Ectodermal cell (in vitro differentiated cells): ENCODE measurements at regions not wholly inside any gene's neighbourhood (a gene's known extent, or its start where the extent isn't known, plus 50 kb on each side); places are given as distances from the start of the nearest gene placed in this dataset.

Source experiments
- H3K27ac ChIP-seq: 2 replicates; pipeline ENCODE4 v1.7.0; 2013; ENCODE audit warnings: mild to moderate bottlenecking, low read depth, low read length; ENCODE audit not compliant: insufficient read depth, poor library complexity, severe bottlenecking
- H3K27me3 ChIP-seq: 2 replicates; pipeline ENCODE4 v1.7.0; 2013; ENCODE audit warnings: mild to moderate bottlenecking, low read length; ENCODE audit not compliant: insufficient read depth, control insufficient read depth, poor library complexity, severe bottlenecking
- H3K36me3 ChIP-seq: one replicate; pipeline ENCODE4 v1.7.0; 2013; ENCODE audit warnings: low read length; ENCODE audit not compliant: control insufficient read depth, insufficient read depth
- H3K4me1 ChIP-seq: one replicate; pipeline ENCODE4 v1.7.0; 2013; ENCODE audit warnings: low read length; ENCODE audit not compliant: control insufficient read depth, insufficient read depth
- H3K4me3 ChIP-seq: 2 replicates; pipeline ENCODE4 v1.7.0; 2013; ENCODE audit warnings: low read depth, low read length, control low read depth; ENCODE audit not compliant: insufficient read depth
- H3K9me3 ChIP-seq: 2 replicates; pipeline ENCODE4 v1.7.0; 2013; ENCODE audit warnings: mild to moderate bottlenecking, low read length, moderate library complexity; ENCODE audit not compliant: control insufficient read depth
- WGBS, 2 experiments: methylation state at CpG; one replicate each; pipeline ENCODE4 v1.1.7; 2013; ENCODE audit warnings: missing lambda C conversion rate in 2 of 2; 5-methylcytosine and 5-hydroxymethylcytosine counted together

DNA sequence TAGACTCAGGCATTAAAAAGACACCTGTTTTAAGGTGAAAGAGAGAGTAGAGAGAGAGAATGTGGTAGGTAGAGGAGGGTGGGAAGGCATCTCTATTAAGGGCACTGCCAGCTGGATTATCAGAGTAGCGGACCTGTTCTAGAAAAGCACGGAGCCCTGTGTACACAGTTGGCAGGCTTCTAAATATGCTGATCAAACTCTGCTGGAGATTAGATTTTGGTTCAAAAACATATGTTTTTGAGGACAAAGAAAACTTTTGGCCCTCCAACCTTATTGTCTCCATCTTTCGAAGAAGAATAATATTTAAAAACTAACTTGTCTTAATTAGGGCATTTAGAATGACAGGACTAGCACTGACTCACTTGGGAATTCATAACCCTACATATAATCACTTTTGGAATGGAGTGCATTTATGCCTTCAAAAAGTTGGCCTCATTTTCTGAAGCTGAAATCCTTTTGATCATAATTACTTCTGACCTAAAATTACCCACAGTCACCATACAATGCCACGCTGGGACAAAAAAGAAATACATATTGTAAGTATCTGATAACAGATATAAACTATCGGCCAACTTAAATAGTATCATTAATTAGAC, 254.6 kb downstream of the MEIS1 start:
- Histone ChIP-seq H3K27me3 (no peaks in the 10 kb centered on the region), H3K4me1 (peaks cover 20% of the 10 kb centered on the region), H3K27ac (no peak overlapping the region), H3K4me3 (no peak overlapping the region), H3K9me3 (no peaks in the 10 kb centered on the region), H3K36me3 (no peaks in the 10 kb centered on the region)
- WGBS, 2 experiments = 93 to 97% methylated on average over 2 to 3 of the region's 5 CpGs

DNA sequence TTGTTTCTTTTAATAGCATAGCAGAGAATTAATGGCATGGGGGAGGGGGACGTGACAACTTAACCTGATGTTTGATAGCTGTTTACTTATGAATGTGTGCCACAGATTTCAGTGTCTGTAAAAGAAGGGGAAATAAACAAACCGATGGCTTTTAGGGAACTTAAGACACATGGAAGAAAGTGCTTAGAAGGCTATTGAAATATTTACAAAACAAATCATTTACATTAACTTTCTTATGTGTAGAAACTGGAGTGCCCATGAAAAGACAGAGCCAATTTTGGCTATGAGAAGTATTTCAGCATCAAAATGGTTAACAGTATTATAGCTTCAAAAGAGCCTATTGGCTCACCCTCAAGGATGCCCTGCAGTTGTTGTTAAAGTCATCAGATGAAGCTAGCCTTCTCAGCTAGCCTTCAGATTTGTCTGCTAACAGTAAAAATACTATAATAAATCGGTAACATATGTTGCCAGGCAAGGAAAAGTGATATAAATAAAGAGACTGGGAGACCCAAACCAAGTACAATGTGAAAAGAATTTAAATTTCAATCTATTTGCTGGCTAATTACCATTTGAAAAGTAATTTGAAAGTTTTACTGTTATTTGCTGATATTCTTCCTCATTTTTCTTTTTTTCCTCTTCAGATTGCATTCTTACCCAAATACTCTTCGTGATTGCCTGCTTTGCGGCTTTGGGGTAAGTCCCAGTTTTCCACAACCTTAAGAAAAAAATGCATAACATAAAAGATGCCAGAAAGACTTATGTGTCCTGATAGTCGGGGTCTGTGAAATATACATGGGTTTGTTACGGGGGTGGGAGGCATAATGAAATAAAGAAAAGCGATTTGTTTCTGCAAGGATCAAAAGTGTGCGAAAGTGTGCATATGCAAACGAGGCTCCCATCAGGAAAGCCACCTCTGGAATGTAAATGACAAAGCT, 256.4 kb downstream of the MEIS1 start:
- no peaks in the 10 kb centered on the region for H3K27me3 ChIP-seq
- H3K4me3 ChIP-seq = no peak overlapping the region
- 29 to 34% methylated on average over 7 to 10 of the region's 10 CpGs for WGBS, 2 experiments
- no peak overlapping the region for H3K27ac ChIP-seq
- H3K36me3 ChIP-seq = no peaks in the 10 kb centered on the region
- H3K9me3 ChIP-seq = no peaks in the 10 kb centered on the region
- peaks cover 20% of the 10 kb centered on the region for H3K4me1 ChIP-seq

DNA sequence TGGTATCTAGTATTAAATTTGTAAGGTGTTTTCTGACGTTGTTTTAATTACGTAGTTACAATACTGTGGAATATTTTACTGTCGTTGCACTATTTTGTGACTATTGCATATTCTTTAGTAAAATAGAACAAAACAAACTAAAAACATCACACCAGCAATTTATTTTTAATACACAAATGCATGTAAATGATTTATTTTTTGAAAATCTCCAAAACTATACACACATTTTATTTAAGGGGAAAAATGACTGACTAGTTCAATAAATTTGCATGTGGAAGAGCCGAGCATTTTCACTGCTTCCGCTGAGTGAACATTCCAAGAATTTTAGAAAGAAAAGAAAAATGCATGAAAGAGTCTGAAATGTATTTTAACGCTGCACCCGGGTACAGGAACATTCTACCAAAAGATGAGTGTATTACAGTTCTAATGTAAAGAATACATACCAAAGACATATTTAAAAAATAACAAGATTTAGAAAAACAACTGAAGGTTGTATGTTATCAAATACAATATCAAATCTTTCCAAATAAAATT, 257.7 kb downstream of the MEIS1 start:
- Histone ChIP-seq H3K4me3 (no peak overlapping the region), H3K9me3 (no peaks in the 10 kb centered on the region), H3K27ac (no peak overlapping the region), H3K27me3 (no peaks in the 10 kb centered on the region), H3K4me1 (peaks cover 20% of the 10 kb centered on the region), H3K36me3 (no peaks in the 10 kb centered on the region)
- 76 to 82% methylated on average over 3 to 4 of the region's 7 CpGs for WGBS, 2 experiments

DNA sequence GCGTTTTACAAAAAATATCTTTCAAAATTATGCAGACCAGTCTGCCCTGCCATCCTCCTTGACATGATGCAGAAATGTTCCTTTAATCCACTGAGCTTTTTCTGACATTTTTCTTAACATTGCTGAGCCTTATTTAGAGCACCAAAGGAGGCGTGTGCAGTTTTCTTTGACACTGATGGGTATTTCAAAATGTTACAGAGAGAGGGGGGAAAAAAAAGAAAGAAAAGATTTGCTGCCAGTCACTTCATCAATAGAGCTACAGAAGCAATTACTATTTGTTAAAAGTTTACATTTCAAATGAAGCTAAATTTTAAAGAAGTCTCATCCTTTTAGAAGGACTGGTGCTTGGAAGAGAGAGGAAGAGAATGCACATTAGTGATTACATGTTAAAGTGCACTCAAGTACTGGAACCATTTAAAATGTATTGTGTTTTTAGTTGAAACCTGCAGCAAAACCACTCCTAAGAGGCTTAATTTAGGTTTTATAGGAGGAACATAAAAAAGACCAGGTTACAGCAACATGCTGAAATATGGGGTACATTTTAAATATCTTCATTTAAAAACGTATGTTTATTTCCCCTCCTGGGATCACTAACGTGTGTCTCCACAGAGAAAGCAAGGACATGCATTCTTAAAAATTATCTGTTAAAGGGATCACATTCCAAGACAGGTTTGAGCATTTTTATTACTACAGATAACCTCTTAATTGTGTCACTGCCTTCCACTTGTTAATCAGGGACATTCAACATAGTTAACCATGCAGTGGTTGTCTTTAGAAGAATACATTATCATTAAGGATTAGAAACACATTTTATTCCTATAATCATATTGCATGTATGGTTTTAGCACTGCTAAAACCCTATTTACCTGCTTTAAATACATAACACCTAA, 258.4 kb downstream of the MEIS1 start:
- Histone ChIP-seq H3K27me3 (no peaks in the 10 kb centered on the region), H3K27ac (no peak overlapping the region), H3K36me3 (no peaks in the 10 kb centered on the region), H3K4me3 (no peak overlapping the region), H3K9me3 (no peaks in the 10 kb centered on the region), H3K4me1 (peaks cover 20% of the 10 kb centered on the region)
- 79 to 83% methylated on average over 4 of the region's 4 CpGs for WGBS, 2 experiments

DNA sequence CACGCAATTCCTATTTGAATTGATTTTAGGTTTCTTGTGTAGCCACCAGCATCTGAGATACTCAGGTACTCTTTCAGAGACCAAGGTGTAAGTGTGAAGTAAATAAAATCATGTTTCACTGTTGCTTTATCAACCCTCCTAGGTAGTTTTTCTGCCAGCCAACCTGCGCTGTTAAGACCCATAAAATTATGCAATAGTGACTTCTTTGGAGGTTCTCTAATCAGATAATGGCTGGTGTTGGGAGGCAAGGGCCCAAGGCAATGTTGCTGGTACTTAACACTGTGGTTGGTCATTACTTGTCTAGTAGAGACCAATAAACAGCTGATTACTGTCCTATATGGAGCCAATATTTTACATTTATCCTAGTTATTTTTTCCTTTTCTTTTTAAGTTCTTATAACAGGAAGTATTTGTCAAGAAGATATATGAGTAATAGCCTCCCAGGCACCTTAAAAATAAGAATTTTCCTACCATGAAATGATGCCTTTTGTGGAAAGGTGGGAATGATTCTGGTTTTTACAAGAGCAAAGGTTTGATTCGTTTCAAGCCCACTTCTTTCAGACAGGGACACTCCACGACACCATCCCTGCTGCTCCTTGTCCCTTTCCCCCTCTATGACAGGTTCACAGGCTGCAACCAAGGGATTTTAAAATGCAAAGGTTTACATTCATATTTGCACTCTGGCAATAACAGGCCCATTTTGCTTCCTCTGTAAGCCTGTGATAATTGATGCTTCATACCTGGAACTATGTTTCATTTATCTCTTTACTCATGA, 259.3 kb downstream of the MEIS1 start:
- H3K4me3 ChIP-seq = no peak overlapping the region
- no peak overlapping the region for H3K27ac ChIP-seq
- no peaks in the 10 kb centered on the region for H3K27me3 ChIP-seq
- no peaks in the 10 kb centered on the region for H3K9me3 ChIP-seq
- H3K4me1 ChIP-seq = peaks cover 20% of the 10 kb centered on the region
- WGBS, 2 experiments = 81 to 94% methylated on average over 3 to 4 of the region's 4 CpGs
- no peaks in the 10 kb centered on the region for H3K36me3 ChIP-seq

DNA sequence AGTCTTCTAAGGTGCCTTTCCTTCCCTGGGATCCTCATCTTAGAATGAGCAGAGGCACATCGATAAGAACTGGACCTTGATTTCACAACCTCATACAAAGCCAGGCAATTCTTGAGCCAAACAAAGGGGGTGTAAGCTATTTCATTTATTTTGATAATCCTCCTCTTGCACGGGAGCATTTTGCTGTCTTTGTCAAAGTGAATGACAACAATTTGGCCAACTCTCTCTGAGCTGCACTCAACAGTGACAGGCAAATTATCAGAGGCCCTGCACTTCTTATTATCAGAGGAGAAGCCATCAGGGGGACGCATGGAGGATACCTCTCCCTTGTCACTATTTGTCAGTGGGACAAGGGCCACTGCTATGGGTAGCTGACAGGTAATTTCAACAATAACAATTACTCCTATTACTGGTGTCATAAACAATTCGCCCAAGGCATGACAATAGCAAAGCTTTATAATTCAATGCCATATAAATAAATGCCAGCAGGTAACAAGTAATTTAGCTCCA, 260.4 kb downstream of the MEIS1 start:
- WGBS, 2 experiments = 78 to 81% methylated on average over 4 of the region's 4 CpGs
- H3K4me1 ChIP-seq = peaks cover 28% of the 10 kb centered on the region

DNA sequence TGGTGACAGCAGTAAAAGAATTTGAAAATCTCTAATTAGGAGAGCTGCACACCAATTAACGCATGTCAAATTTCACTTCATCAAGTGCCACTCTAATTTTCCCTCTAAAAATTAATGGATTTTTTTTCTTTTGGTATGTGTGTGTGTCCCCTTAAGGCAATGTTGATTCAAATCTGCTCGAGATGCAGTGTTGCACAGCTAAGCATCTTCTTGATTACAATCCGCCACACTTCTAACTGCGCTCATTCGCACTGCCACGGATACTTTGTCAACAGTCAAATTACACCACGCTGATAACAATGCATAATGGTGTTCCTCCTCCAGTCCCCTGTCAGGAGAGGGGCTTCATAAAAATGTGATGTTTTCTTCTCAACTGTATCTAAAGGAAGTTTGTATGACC, 261.4 kb downstream of the MEIS1 start:
- no peaks in the 10 kb centered on the region for H3K27me3 ChIP-seq
- H3K27ac ChIP-seq = no peak overlapping the region
- 90 to 95% methylated on average over 7 of the region's 7 CpGs for WGBS, 2 experiments
- no peaks in the 10 kb centered on the region for H3K36me3 ChIP-seq
- H3K4me1 ChIP-seq = peaks cover 23% of the 10 kb centered on the region
- no peaks in the 10 kb centered on the region for H3K9me3 ChIP-seq
- no peak overlapping the region for H3K4me3 ChIP-seq

More for the DNA sequence above, 260.4 kb downstream of the MEIS1 start:
- no peaks in the 10 kb centered on the region for H3K9me3 ChIP-seq
- H3K4me3 ChIP-seq = no peak overlapping the region
- no peak overlapping the region for H3K27ac ChIP-seq
- H3K27me3 ChIP-seq = no peaks in the 10 kb centered on the region
- no peaks in the 10 kb centered on the region for H3K36me3 ChIP-seq

DNA sequence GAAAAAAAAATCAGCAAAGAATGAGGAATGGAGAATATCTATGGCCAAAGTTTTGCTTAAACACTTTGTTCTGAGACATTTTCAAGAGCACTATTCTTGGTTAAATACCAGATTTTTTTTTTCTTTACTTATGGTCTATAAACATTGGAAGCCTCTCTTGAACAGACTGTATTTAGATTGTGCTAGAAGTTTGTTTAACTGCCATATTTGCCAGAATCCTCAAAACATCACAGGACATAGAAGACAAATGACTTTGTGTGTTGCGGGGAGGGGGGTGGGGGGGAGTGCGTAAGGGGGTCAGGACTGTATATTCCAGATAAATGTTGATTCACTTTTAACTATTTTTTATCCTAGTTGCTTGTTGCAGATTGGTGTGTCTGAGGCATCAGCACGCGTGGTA, 262.0 kb downstream of the MEIS1 start:
- Histone ChIP-seq H3K9me3 (no peaks in the 10 kb centered on the region), H3K27ac (no peak overlapping the region), H3K4me3 (no peak overlapping the region), H3K4me1 (peaks cover 18% of the 10 kb centered on the region), H3K27me3 (no peaks in the 10 kb centered on the region), H3K36me3 (no peaks in the 10 kb centered on the region)
- WGBS, 2 experiments = 83% methylated on average over 2 of the region's 4 CpGs; no CpG with 5 or more reads in 1 of the 2 experiments

DNA sequence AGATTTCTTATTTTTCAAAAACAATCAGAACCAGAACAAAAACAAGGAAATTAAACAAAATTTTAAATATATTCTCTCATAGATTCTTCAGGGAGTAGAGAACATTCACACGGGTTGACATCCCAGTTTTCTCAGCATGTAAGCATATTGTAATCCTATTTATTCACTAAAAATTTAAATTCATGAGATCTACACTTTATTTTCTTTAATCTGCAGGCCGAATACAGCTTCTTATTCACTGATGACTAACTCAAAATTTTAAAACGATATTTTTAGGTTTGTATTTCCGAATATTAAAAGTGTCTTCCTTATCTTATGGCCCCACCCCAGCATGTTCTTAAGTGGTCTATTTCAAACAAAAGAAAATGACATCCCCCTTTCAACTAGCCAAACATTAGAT, 262.4 kb downstream of the MEIS1 start:
- H3K4me3 ChIP-seq = no peak overlapping the region
- H3K27me3 ChIP-seq = no peaks in the 10 kb centered on the region
- peaks cover 16% of the 10 kb centered on the region for H3K4me1 ChIP-seq
- no peak overlapping the region for H3K27ac ChIP-seq
- no peaks in the 10 kb centered on the region for H3K9me3 ChIP-seq
- H3K36me3 ChIP-seq = no peaks in the 10 kb centered on the region
- WGBS, 2 experiments = 86 to 93% methylated on average over 4 of the region's 4 CpGs
